Spleen (tissue), 11 donors: ENCODE measurements at regions not wholly inside any gene's neighbourhood (a gene's known extent, or its start where the extent isn't known, plus 50 kb on each side); places are given as distances from the start of the nearest gene placed in this dataset.
"Not testable (repeated sequence)": the region's sequence is repeated elsewhere in the genome, so short reads cannot be mapped to it uniquely, and the experiment has no call there.

Experiments
- DNase-seq: peaks from one replicate; pipeline ENCODE4 v3.0.0-alpha.2; 2020
- H3K27ac ChIP-seq, 8 donors: fragments of 200-600 bp; sonication (generic) in 7 of 8; 1 replicate in 4 of 8; 2 replicates in 4 of 8; pipeline versions ENCODE4 v1.5.0 to v1.8.0; 2016 to 2021; ENCODE audit warnings: inconsistent platforms in 4 of 8, mild to moderate bottlenecking in 4 of 8, moderate library complexity in 1 of 8
- H3K27me3 ChIP-seq, 7 donors: fragments of 200-600 bp; sonication (generic) in 6 of 7; replicated peaks in 1 of 7; 1 replicate in 4 of 7; 2 replicates in 3 of 7; pipeline versions ENCODE4 v1.5.0 to v1.8.0; 2016 to 2021; ENCODE audit warnings: inconsistent platforms in 3 of 7, mild to moderate bottlenecking in 1 of 7
- H3K36me3 ChIP-seq, 6 donors: fragments of 200-600 bp; sonication (generic) in 5 of 6; 1 replicate in 4 of 6; 2 replicates in 2 of 6; pipeline versions ENCODE4 v1.5.0 to v1.8.0; 2016 to 2021; ENCODE audit warnings: inconsistent platforms in 2 of 6
- H3K4me1 ChIP-seq, 6 donors: fragments of 200-600 bp; sonication (generic) in 5 of 6; 1 replicate in 3 of 6; 2 replicates in 3 of 6; pipeline versions ENCODE4 v1.5.0 to v1.8.0; 2016 to 2021; ENCODE audit warnings: inconsistent platforms in 3 of 6
- H3K4me3 ChIP-seq, 8 donors: fragments of 200-600 bp; sonication (generic) in 7 of 8; 1 replicate in 4 of 8; 2 replicates in 4 of 8; pipeline versions ENCODE4 v1.5.0 to v1.8.0; 2016 to 2021; ENCODE audit warnings: inconsistent platforms in 4 of 8, mild to moderate bottlenecking in 4 of 8, moderate library complexity in 2 of 8
- H3K9me3 ChIP-seq, 8 donors: fragments of 200-600 bp; sonication (generic) in 7 of 8; 1 replicate in 4 of 8; 2 replicates in 4 of 8; pipeline versions ENCODE4 v1.5.0 to v1.8.0; 2016 to 2021; ENCODE audit warnings: inconsistent platforms in 4 of 8
- CTCF ChIP-seq, 11 experiments: fragments of 200-600 bp in 7 of 11; fragments of 450-650 bp in 4 of 11; sonication (generic) in 4 of 11; IDR thresholded peaks in 8 of 11; conservative IDR thresholded peaks in 3 of 11; 1 replicate in 7 of 11; 2 replicates in 4 of 11; pipeline versions ENCODE4 v1.4.0 to v1.8.0; 2016 to 2021; ENCODE audit warnings: antibody characterized with exemption in 11 of 11, inconsistent platforms in 4 of 11, mild to moderate bottlenecking in 1 of 11
- POLR2A ChIP-seq, 3 donors: fragments of 450-650 bp; IDR thresholded peaks; one replicate each; pipeline ENCODE4 v1.5.1; 2017; ENCODE audit warnings: antibody characterized with exemption in 3 of 3, mild to moderate bottlenecking in 1 of 3
- POLR2AphosphoS5 ChIP-seq, 3 donors: sonication (generic); formaldehyde crosslinking; IDR thresholded peaks; one replicate each; pipeline ENCODE4 v1.5.1; 2017; ENCODE audit warnings: antibody characterized with exemption in 3 of 3
- WGBS, 5 donors: extraction: QIAGEN DNeasy Blood & Tissue Kit in 3 of 5; methylation state at CpG; one replicate each; pipeline versions ENCODE4 v1.1.5 to v1.1.7; 2013 to 2018; 5-methylcytosine and 5-hydroxymethylcytosine counted together
- intact Hi-C: fragments of 100-400 bp; cut with DNase I; formaldehyde crosslinking; loops from one replicate; pipeline ENCODE4 v1.15.0; 2023; ENCODE audit warnings: low total_unique reads
- donor health status: healthy with polysubstance abuse.
- donor health status: DM: no; HTN: no; CAD: no; lungs with moderate emphysema.
- donor health status: DM: no; HTN: no; CAD: no.
- donor health status: Bipolar disorder and iron deficiency.
- donor health status: healthy.
- donor health status: DM: no; HTN: no; CAD: no.
- donor health status: DM: yes; HTN: yes; CAD: no.

- WGBS, 5 donors, result 57 to 78% (median 69%) methylated on average over 2 of the region's 2 CpGs
- intact Hi-C loops, result no loop called here
- Histone ChIP-seq H3K4me1 (no peaks in the 10 kb centered on the region), H3K36me3 (no peaks in the 10 kb centered on the region), H3K9me3 (peaks cover 0 to 22% (median 5%) of the 10 kb centered on the region in 8 donors), H3K4me3 (no peak overlapping the region), H3K27ac (no peak overlapping the region), H3K27me3 (no peaks in the 10 kb centered on the region)
- TF ChIP-seq POLR2AphosphoS5 (IDR thresholded peaks at IDR 0.05), result no peak
- no peak for TF ChIP-seq CTCF (IDR thresholded peaks at IDR 0.05 in 8 of 11, conservative IDR thresholded peaks at IDR 0.05 in 3 of 11)
- no peak for TF ChIP-seq POLR2A (IDR thresholded peaks at IDR 0.05)
- no peak for DNase-seq
Observed at GRCh38 chr3:110504401-110504800, 567.2 kb upstream of the NECTIN3 start.

- Histone ChIP-seq H3K36me3 (no peaks in the 10 kb centered on the region), H3K9me3 (peaks cover 0 to 22% (median 5%) of the 10 kb centered on the region in 8 donors), H3K27ac (no peak overlapping the region), H3K4me3 (no peak overlapping the region), H3K27me3 (no peaks in the 10 kb centered on the region), H3K4me1 (no peaks in the 10 kb centered on the region)
- TF ChIP-seq POLR2AphosphoS5 (IDR thresholded peaks at IDR 0.05) (no peak), POLR2A (IDR thresholded peaks at IDR 0.05) (no peak), CTCF (IDR thresholded peaks at IDR 0.05 in 8 of 11, conservative IDR thresholded peaks at IDR 0.05 in 3 of 11) (no peak)
- no peak for DNase-seq
- intact Hi-C loops, result no loop called here
- 60 to 84% (median 69%) methylated on average over 4 of the region's 4 CpGs for WGBS, 5 donors
Observed at GRCh38 chr3:110504901-110505300, 566.7 kb upstream of the NECTIN3 start.

GRCh38 chr3:110506890-110507289 is 564.7 kb upstream of the NECTIN3 start:
- H3K27me3 ChIP-seq, result no peaks in the 10 kb centered on the region
- peaks cover 0 to 22% (median 7%) of the 10 kb centered on the region in 8 donors for H3K9me3 ChIP-seq
- H3K36me3 ChIP-seq, result no peaks in the 10 kb centered on the region
- no peak for DNase-seq
- no peak overlapping the region for H3K27ac ChIP-seq
- intact Hi-C loops, result no loop called here
- no peaks in the 10 kb centered on the region for H3K4me1 ChIP-seq
- no peak overlapping the region for H3K4me3 ChIP-seq
- 74 to 93% (median 84%) methylated on average over 4 of the region's 4 CpGs for WGBS, 5 donors
- TF ChIP-seq POLR2AphosphoS5 (IDR thresholded peaks at IDR 0.05) (no peak), POLR2A (IDR thresholded peaks at IDR 0.05) (no peak), CTCF (IDR thresholded peaks at IDR 0.05 in 8 of 11, conservative IDR thresholded peaks at IDR 0.05 in 3 of 11) (no peak)

GRCh38 chr3:110507570-110507969 is 564.0 kb upstream of the NECTIN3 start:
- DNase-seq, H3K27me3 ChIP-seq, H3K36me3 ChIP-seq, H3K27ac ChIP-seq, H3K4me3 ChIP-seq, intact Hi-C loops, H3K4me1 ChIP-seq: not testable (repeated sequence)
- peaks cover 0 to 22% (median 8%) of the 10 kb centered on the region in 8 donors for H3K9me3 ChIP-seq

GRCh38 chr3:110512961-110513360 is 558.7 kb upstream of the NECTIN3 start:
- H3K27ac ChIP-seq, result no peak overlapping the region
- no peaks in the 10 kb centered on the region for H3K4me1 ChIP-seq
- peaks cover 0 to 10% (median 3%) of the 10 kb centered on the region in 8 donors for H3K9me3 ChIP-seq
- no peaks in the 10 kb centered on the region for H3K36me3 ChIP-seq
- no peaks in the 10 kb centered on the region for H3K27me3 ChIP-seq
- DNase-seq, result no peak
- TF ChIP-seq CTCF (IDR thresholded peaks at IDR 0.05 in 8 of 11, conservative IDR thresholded peaks at IDR 0.05 in 3 of 11) (no peak), POLR2A (IDR thresholded peaks at IDR 0.05) (no peak), POLR2AphosphoS5 (IDR thresholded peaks at IDR 0.05) (no peak)
- WGBS, 5 donors, result 51 to 80% (median 56%) methylated on average over 3 of the region's 3 CpGs
- H3K4me3 ChIP-seq, result no peak overlapping the region
- intact Hi-C loops, result no loop called here
